KMS-11 (cell line): ENCODE measurements at regions not wholly inside any gene's neighbourhood (a gene's known extent, or its start where the extent isn't known, plus 50 kb on each side); places are given as distances from the start of the nearest gene placed in this dataset.

Source experiments
- H2AFZ ChIP-seq: fragments of 200-600 bp; sonication (generic); 2 replicates; pipeline ENCODE4 v1.6.1; 2016; ENCODE audit warnings: antibody characterized with exemption, mixed run types, low read depth
- H3K27ac ChIP-seq: fragments of 200-600 bp; sonication (generic); 2 replicates; pipeline ENCODE4 v1.6.1; 2016; ENCODE audit warnings: mild to moderate bottlenecking, mixed run types
- H3K27me3 ChIP-seq: fragments of 200-600 bp; sonication (generic); 2 replicates; pipeline ENCODE4 v1.6.1; 2017; ENCODE audit warnings: mild to moderate bottlenecking, low read depth, mixed run types, moderate library complexity; ENCODE audit not compliant: insufficient read depth
- H3K36me3 ChIP-seq: fragments of 200-600 bp; sonication (generic); 2 replicates; pipeline ENCODE4 v1.6.1; 2017; ENCODE audit warnings: mild to moderate bottlenecking, mixed run types; ENCODE audit not compliant: insufficient read depth
- H3K4me1 ChIP-seq: fragments of 200-600 bp; sonication (generic); 2 replicates; pipeline ENCODE4 v1.6.1; 2016; ENCODE audit warnings: mild to moderate bottlenecking, low read depth, mixed run types; ENCODE audit not compliant: poor library complexity, severe bottlenecking
- H3K4me2 ChIP-seq: fragments of 200-600 bp; sonication (generic); 2 replicates; pipeline ENCODE4 v1.7.0; 2016; ENCODE audit warnings: mild to moderate bottlenecking, mixed run types
- H3K4me3 ChIP-seq: fragments of 200-600 bp; sonication (generic); IDR thresholded peaks from 2 replicates; pipeline ENCODE4 v1.6.1; 2017; ENCODE audit warnings: low read depth, low read length, mixed read lengths; ENCODE audit not compliant: insufficient read depth
- H3K79me2 ChIP-seq: fragments of 200-600 bp; sonication (generic); 2 replicates; pipeline ENCODE4 v1.6.1; 2016; ENCODE audit warnings: low read depth, mixed run types; ENCODE audit not compliant: insufficient read depth
- H3K9ac ChIP-seq: fragments of 200-600 bp; sonication (generic); 2 replicates; pipeline ENCODE4 v1.6.1; 2016; ENCODE audit warnings: mild to moderate bottlenecking, mixed run types
- H4K20me1 ChIP-seq: fragments of 200-600 bp; sonication (generic); 2 replicates; pipeline ENCODE4 v1.6.1; 2016; ENCODE audit warnings: mild to moderate bottlenecking, mixed run types; ENCODE audit not compliant: insufficient read depth
- CTCF ChIP-seq: fragments of 200-600 bp; sonication (generic); conservative IDR thresholded peaks from 2 replicates; pipeline ENCODE4 v1.6.1; 2017; ENCODE audit warnings: low read depth, mild to moderate bottlenecking, antibody characterized with exemption, low read length, moderate library complexity, mixed read lengths

- Histone ChIP-seq H3K79me2 (no peaks in the 10 kb centered on the region), H3K27ac (no peak overlapping the region), H4K20me1 (no peaks in the 10 kb centered on the region), H2AFZ (no peak overlapping the region), H3K4me3 (no peak overlapping the region), H3K36me3 (no peaks in the 10 kb centered on the region), H3K4me2 (no peak overlapping the region), H3K27me3 (no peaks in the 10 kb centered on the region), H3K4me1 (no peaks in the 10 kb centered on the region), H3K9ac (no peak overlapping the region)
- no peak for TF ChIP-seq CTCF
These were observed 1251.4 kb downstream of the ROBO1 start for GRCh38 chr3:78516437-78516836.

- H2AFZ ChIP-seq: no peak overlapping the region
- no peaks in the 10 kb centered on the region for H3K36me3 ChIP-seq
- no peaks in the 10 kb centered on the region for H3K4me1 ChIP-seq
- no peak for TF ChIP-seq CTCF
- H3K4me2 ChIP-seq: no peak overlapping the region
- no peaks in the 10 kb centered on the region for H3K79me2 ChIP-seq
- H3K27ac ChIP-seq: no peak overlapping the region
- no peak overlapping the region for H3K4me3 ChIP-seq
- H3K27me3 ChIP-seq: no peaks in the 10 kb centered on the region
- H4K20me1 ChIP-seq: no peaks in the 10 kb centered on the region
- H3K9ac ChIP-seq: no peak overlapping the region
These were observed 1250.9 kb downstream of the ROBO1 start for GRCh38 chr3:78516937-78517336.

- no peak overlapping the region for H3K4me2 ChIP-seq
- no peak overlapping the region for H3K27ac ChIP-seq
- no peaks in the 10 kb centered on the region for H4K20me1 ChIP-seq
- H3K36me3 ChIP-seq: no peaks in the 10 kb centered on the region
- H2AFZ ChIP-seq: no peak overlapping the region
- no peaks in the 10 kb centered on the region for H3K27me3 ChIP-seq
- no peak overlapping the region for H3K4me3 ChIP-seq
- TF ChIP-seq CTCF: no peak
- H3K9ac ChIP-seq: no peak overlapping the region
- H3K79me2 ChIP-seq: no peaks in the 10 kb centered on the region
- no peaks in the 10 kb centered on the region for H3K4me1 ChIP-seq
These were observed 1249.8 kb downstream of the ROBO1 start for GRCh38 chr3:78517965-78518364.

GRCh38 chr3:78519281-78519680 is 1248.5 kb downstream of the ROBO1 start:
- Histone ChIP-seq H4K20me1 (no peaks in the 10 kb centered on the region), H3K9ac (no peak overlapping the region), H3K36me3 (no peaks in the 10 kb centered on the region), H2AFZ (no peak overlapping the region), H3K27me3 (no peaks in the 10 kb centered on the region), H3K4me1 (no peaks in the 10 kb centered on the region), H3K4me2 (no peak overlapping the region), H3K4me3 (no peak overlapping the region), H3K79me2 (no peaks in the 10 kb centered on the region), H3K27ac (no peak overlapping the region)
- TF ChIP-seq CTCF: no peak

- Histone ChIP-seq H3K27ac (no peak overlapping the region), H3K9ac (no peak overlapping the region), H3K36me3 (no peaks in the 10 kb centered on the region), H3K79me2 (no peaks in the 10 kb centered on the region), H3K4me3 (no peak overlapping the region), H3K27me3 (no peaks in the 10 kb centered on the region), H3K4me1 (no peaks in the 10 kb centered on the region), H4K20me1 (no peaks in the 10 kb centered on the region), H3K4me2 (no peak overlapping the region), H2AFZ (no peak overlapping the region)
- no peak for TF ChIP-seq CTCF
These were observed 1238.2 kb downstream of the ROBO1 start for GRCh38 chr3:78529601-78530000.
